SK-N-SH (cell line): ENCODE measurements at regions not wholly inside any gene's neighbourhood (a gene's known extent, or its start where the extent isn't known, plus 50 kb on each side); places are given as distances from the start of the nearest gene placed in this dataset.

ENCODE experiments used
- CTCF ChIA-PET: fragments of 300-600, 350-600 bp; formaldehyde crosslinking; extraction: SDS; loops from one replicate; lab custom pipeline; 2021; lab: Yijun Ruan, JAX
- POLR2A ChIA-PET: fragments of 350-600 bp; sonication (Branson Sonifier 250); formaldehyde crosslinking; extraction: SDS; loops from one replicate; lab custom pipeline; 2020; ENCODE audit warnings: antibody characterized with exemption, inconsistent platforms; lab: Yijun Ruan, JAX
- DNase-seq: peaks from one replicate; pipeline ENCODE4 v3.0.0; 2012
- H2AFZ ChIP-seq: fragments of 200-600 bp; sonication (generic); 2 replicates; pipeline ENCODE4 v1.8.1; 2016; ENCODE audit warnings: antibody characterized with exemption, mild to moderate bottlenecking, low read depth
- H3F3A ChIP-seq: fragments of 200-600 bp; sonication (generic); replicated peaks from 2 replicates; pipeline ENCODE3; 2016; ENCODE audit warnings: antibody characterized with exemption, mild to moderate bottlenecking; ENCODE audit not compliant: insufficient read depth
- H3K27ac ChIP-seq, 2 experiments: fragments of 200-500 bp in 1 of 2; fragments of 200-600 bp in 1 of 2; sonication (Bioruptor generic) in 1 of 2; sonication (generic), shearing (Covaris generic) in 1 of 2; 2 replicates each; pipeline versions ENCODE4 v1.5.1 to v1.6.1; 2014 to 2016; ENCODE audit warnings: low read depth in 2 of 2, inconsistent platforms in 1 of 2, low read length in 1 of 2, mild to moderate bottlenecking in 1 of 2, mixed read lengths in 1 of 2
- H3K27me3 ChIP-seq: fragments of 200-600 bp; sonication (generic), shearing (Covaris generic); 2 replicates; pipeline ENCODE4 v1.6.1; 2016; ENCODE audit warnings: mixed run types; ENCODE audit not compliant: insufficient read depth
- H3K36me3 ChIP-seq, 2 experiments: fragments of 200-500 bp in 1 of 2; fragments of 200-600 bp in 1 of 2; sonication (Bioruptor generic) in 1 of 2; sonication (generic) in 1 of 2; replicated peaks in 1 of 2; 2 replicates each; pipeline versions ENCODE3 to v1.5.1; 2014 to 2016; ENCODE audit warnings: low read length in 1 of 2, mild to moderate bottlenecking in 1 of 2; ENCODE audit not compliant: insufficient read depth in 2 of 2, control insufficient read depth in 1 of 2
- H3K4me1 ChIP-seq, 2 experiments: fragments of 200-500 bp in 1 of 2; fragments of 200-600 bp in 1 of 2; sonication (Bioruptor generic) in 1 of 2; sonication (generic), shearing (Covaris generic) in 1 of 2; 2 replicates each; pipeline versions ENCODE4 v1.5.1 to v1.6.1; 2014 to 2016; ENCODE audit warnings: low read depth in 1 of 2, low read length in 1 of 2, mixed run types in 1 of 2; ENCODE audit not compliant: insufficient read depth in 2 of 2, control insufficient read depth in 1 of 2
- H3K4me2 ChIP-seq: fragments of 200-600 bp; sonication (generic), shearing (Covaris generic); 2 replicates; pipeline ENCODE4 v1.6.1; 2017; ENCODE audit warnings: mixed run types
- H3K4me3 ChIP-seq, 2 experiments: fragments of 200-500 bp in 1 of 2; fragments of 200-600 bp in 1 of 2; sonication (Bioruptor generic) in 1 of 2; sonication (generic), shearing (Covaris generic) in 1 of 2; 2 replicates each; pipeline versions ENCODE4 v1.5.1 to v1.8.1; 2014 to 2016; ENCODE audit warnings: low read depth in 2 of 2, inconsistent platforms in 1 of 2, low read length in 1 of 2, mild to moderate bottlenecking in 1 of 2, mixed read lengths in 1 of 2, moderate library complexity in 1 of 2
- H3K79me2 ChIP-seq: fragments of 200-600 bp; sonication (generic); 2 replicates; pipeline ENCODE4 v1.8.1; 2017; ENCODE audit warnings: mild to moderate bottlenecking; ENCODE audit not compliant: insufficient read depth
- H3K9ac ChIP-seq: fragments of 200-600 bp; sonication (generic); 2 replicates; pipeline ENCODE4 v1.6.1; 2017; ENCODE audit warnings: mixed run types
- H3K9me2 ChIP-seq: fragments of 200-600 bp; sonication (generic); 2 replicates; pipeline ENCODE4 v1.6.1; 2017; ENCODE audit warnings: mixed run types
- H3K9me3 ChIP-seq: fragments of 200-600 bp; sonication (generic); 2 replicates; pipeline ENCODE4 v1.6.1; 2017; ENCODE audit warnings: mixed run types, mild to moderate bottlenecking, moderate library complexity
- H4K20me1 ChIP-seq: fragments of 200-600 bp; sonication (generic); 2 replicates; pipeline ENCODE4 v1.6.1; 2017; ENCODE audit warnings: mild to moderate bottlenecking, mixed run types; ENCODE audit not compliant: insufficient read depth
- ELF1 ChIP-seq: IDR thresholded peaks from 2 replicates; pipeline ENCODE4 v1.4.0; 2012
- EP300 ChIP-seq, 2 experiments: IDR thresholded peaks; 2 replicates each; pipeline versions ENCODE4 v1.4.0 to v1.6.1; 2012; ENCODE audit warnings: borderline replicate concordance in 1 of 2, low read depth in 1 of 2, low read length in 1 of 2
- FOSL2 ChIP-seq: IDR thresholded peaks from 2 replicates; pipeline ENCODE4 v1.4.0; 2012; ENCODE audit warnings: low read depth, mild to moderate bottlenecking, moderate library complexity, borderline replicate concordance
- GABPA ChIP-seq: IDR thresholded peaks from 2 replicates; pipeline ENCODE4 v1.4.0; 2012; ENCODE audit warnings: low read depth, mild to moderate bottlenecking
- JUND ChIP-seq: IDR thresholded peaks from 2 replicates; pipeline ENCODE4 v1.4.0; 2012
- NFIC ChIP-seq: IDR thresholded peaks from 2 replicates; pipeline ENCODE4 v1.4.0; 2012; ENCODE audit warnings: borderline replicate concordance
- NRF1 ChIP-seq: IDR thresholded peaks from 2 replicates; pipeline ENCODE4 v1.6.1; 2012; ENCODE audit warnings: low read depth, mild to moderate bottlenecking, low read length
- RCOR1 ChIP-seq: fragments of 150-350 bp; IDR thresholded peaks from 2 replicates; pipeline ENCODE4 v1.6.1; 2017; ENCODE audit warnings: antibody characterized with exemption, low read length
- RFX5 ChIP-seq: IDR thresholded peaks from 2 replicates; pipeline ENCODE4 v1.6.1; 2012; ENCODE audit warnings: mild to moderate bottlenecking, improper control_type of control experiment, low read length
- SIN3A ChIP-seq: IDR thresholded peaks from 2 replicates; pipeline ENCODE4 v1.6.1; 2012; ENCODE audit warnings: low read depth, mild to moderate bottlenecking, low read length, moderate library complexity, borderline replicate concordance
- TAF1 ChIP-seq: IDR thresholded peaks from 2 replicates; pipeline ENCODE4 v1.6.1; 2012; ENCODE audit warnings: low read depth, mild to moderate bottlenecking, low read length, moderate library complexity, borderline replicate concordance
- TCF12 ChIP-seq: IDR thresholded peaks from 2 replicates; pipeline ENCODE4 v1.4.0; 2012
- TEAD4 ChIP-seq: IDR thresholded peaks from 2 replicates; pipeline ENCODE4 v1.4.0; 2012; ENCODE audit warnings: mild to moderate bottlenecking, borderline replicate concordance; ENCODE audit not compliant: insufficient read depth
- WGBS: methylation state at CpG from one replicate; pipeline ENCODE4 v1.1.6; 2017; ENCODE audit warnings: low lambda C conversion rate; 5-methylcytosine and 5-hydroxymethylcytosine counted together
- TF ChIP-seq, protein P1 (sequence below): IDR thresholded peaks from 2 replicates; pipeline ENCODE4 v1.4.0; 2012; ENCODE audit warnings: low read depth
- TF ChIP-seq, protein P2 (sequence below): IDR thresholded peaks from 2 replicates; pipeline ENCODE4; 2012
- TF ChIP-seq, protein P3 (sequence below): IDR thresholded peaks from 2 replicates; pipeline ENCODE4 v1.6.1; 2012; ENCODE audit warnings: mild to moderate bottlenecking, low read depth, low read length, moderate library complexity

DNA sequence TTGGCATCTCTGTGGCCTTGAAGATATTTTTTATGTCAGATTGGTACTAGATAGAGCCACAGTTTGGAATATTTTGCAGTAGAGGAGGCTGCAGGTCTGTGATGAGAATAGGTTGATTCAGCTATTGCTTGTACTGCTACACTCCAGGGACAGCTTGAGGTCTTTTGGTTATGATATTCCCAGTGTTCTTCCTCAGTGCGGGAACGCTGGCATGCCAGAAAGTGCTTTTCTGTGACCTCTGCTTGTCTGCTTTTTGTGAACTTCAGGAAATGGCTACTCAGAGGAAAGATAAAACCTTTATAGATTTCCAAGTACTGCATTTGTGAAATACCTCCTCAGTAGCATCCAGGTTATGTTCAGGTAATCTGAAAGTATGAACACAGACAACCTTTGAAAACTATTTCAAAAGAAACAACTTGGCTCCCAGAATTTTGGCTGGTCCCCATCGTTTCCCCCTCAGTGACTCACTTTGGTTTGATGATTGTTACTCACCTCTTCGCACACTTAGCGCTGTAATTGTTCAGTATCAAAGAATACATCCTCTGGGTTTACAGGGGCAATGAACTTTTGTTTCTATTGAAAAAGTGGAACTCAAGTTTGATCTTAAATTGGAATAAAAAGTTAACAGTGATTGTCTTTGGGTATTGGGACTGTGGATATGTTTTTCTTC lies 191.4 kb downstream of the HIPK3 start:
- no peak for DNase-seq
- no peak overlapping the region for H3K4me3 ChIP-seq
- no peaks in the 10 kb centered on the region for H3K9me3 ChIP-seq
- peaks cover 65% of the 10 kb centered on the region for H3F3A ChIP-seq
- WGBS, result 67% methylated on average over 5 of the region's 5 CpGs
- POLR2A ChIA-PET, result no interaction called here
- peaks cover 9 to 63% of the 10 kb centered on the region in 2 experiments for H3K4me1 ChIP-seq
- no peak overlapping the region for H2AFZ ChIP-seq
- H4K20me1 ChIP-seq, result no peaks in the 10 kb centered on the region; the same call in 1 of the 2 replicates
- H3K9me2 ChIP-seq, result no peaks in the 10 kb centered on the region
- TF ChIP-seq NFIC, result 0 out of 2 replicates have a peak, but pooled peaks have one; percentile 12
- no peak for TF ChIP-seq SIN3A
- TF ChIP-seq FOSL2, result peak; percentile 21; the same call in 1 of the 2 replicates
- 0 out of 2 replicates have a peak, but pooled peaks have one; percentile 18 for TF ChIP-seq JUND
- CTCF ChIA-PET, result no interaction called here
- H3K36me3 ChIP-seq, result peaks cover 0 to 4% of the 10 kb centered on the region in 2 experiments
- 0 out of 2 replicates have a peak overlapping the region, but pooled peaks have one; percentile 29 for H3K4me2 ChIP-seq
- H3K27me3 ChIP-seq, result no peaks in the 10 kb centered on the region
- H3K27ac ChIP-seq, result peak overlapping the region; percentile 53 to 90; a peak in 3 of 4 replicates
- peaks cover 91% of the 10 kb centered on the region for H3K79me2 ChIP-seq
- no peak overlapping the region for H3K9ac ChIP-seq

DNA sequence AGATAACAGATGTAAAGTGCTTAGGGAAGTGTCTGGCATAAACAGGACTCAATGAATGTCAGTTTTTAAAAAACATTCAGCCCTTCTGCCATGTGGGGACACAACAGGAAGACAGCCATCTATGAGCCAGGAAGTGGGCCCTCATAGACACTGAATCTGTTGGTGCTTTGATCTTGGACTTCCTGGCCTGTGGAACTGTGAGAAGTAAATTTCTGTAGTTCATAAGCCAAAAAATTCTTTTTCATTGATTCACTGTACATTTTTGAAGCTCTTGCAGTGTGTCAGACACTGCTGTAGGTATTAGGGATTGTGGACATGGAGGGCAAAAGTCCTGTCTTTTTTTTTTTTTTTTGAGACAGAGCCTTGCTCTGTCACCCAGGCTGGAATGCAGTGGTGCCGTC lies 188.6 kb downstream of the HIPK3 start:
- no peak overlapping the region for H2AFZ ChIP-seq
- peaks cover 94% of the 10 kb centered on the region for H3K79me2 ChIP-seq
- no peaks in the 10 kb centered on the region for H3K9me3 ChIP-seq
- no peaks in the 10 kb centered on the region for H3K9me2 ChIP-seq
- H3K27me3 ChIP-seq, result no peaks in the 10 kb centered on the region
- no peaks in the 10 kb centered on the region for H3K36me3 ChIP-seq
- peak; percentile 54; the same call in 1 of the 2 replicates for TF ChIP-seq JUND
- peak; percentile 70 for TF ChIP-seq FOSL2
- no peak for TF ChIP-seq SIN3A
- no peak for TF ChIP-seq NRF1
- TF ChIP-seq TCF12, result peak; percentile 51
- 0 out of 2 replicates have a peak, but pooled peaks have one; percentile 20 for TF ChIP-seq NFIC
- no peak for TF ChIP-seq TAF1
- TF ChIP-seq, protein P1, sequence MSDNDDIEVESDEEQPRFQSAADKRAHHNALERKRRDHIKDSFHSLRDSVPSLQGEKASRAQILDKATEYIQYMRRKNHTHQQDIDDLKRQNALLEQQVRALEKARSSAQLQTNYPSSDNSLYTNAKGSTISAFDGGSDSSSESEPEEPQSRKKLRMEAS, result no peak; the same call in 1 of the 2 replicates
- TF ChIP-seq RFX5, result no peak
- peak; percentile 53; the same call in 1 of the 2 replicates for TF ChIP-seq TEAD4
- peak; percentile 56 for TF ChIP-seq ELF1
- TF ChIP-seq, protein P2, sequence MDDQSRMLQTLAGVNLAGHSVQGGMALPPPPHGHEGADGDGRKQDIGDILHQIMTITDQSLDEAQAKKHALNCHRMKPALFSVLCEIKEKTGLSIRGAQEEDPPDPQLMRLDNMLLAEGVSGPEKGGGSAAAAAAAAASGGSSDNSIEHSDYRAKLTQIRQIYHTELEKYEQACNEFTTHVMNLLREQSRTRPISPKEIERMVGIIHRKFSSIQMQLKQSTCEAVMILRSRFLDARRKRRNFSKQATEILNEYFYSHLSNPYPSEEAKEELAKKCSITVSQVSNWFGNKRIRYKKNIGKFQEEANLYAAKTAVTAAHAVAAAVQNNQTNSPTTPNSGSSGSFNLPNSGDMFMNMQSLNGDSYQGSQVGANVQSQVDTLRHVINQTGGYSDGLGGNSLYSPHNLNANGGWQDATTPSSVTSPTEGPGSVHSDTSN, result 0 out of 2 replicates have a peak, but pooled peaks have one; percentile 16
- TF ChIP-seq, protein P3, sequence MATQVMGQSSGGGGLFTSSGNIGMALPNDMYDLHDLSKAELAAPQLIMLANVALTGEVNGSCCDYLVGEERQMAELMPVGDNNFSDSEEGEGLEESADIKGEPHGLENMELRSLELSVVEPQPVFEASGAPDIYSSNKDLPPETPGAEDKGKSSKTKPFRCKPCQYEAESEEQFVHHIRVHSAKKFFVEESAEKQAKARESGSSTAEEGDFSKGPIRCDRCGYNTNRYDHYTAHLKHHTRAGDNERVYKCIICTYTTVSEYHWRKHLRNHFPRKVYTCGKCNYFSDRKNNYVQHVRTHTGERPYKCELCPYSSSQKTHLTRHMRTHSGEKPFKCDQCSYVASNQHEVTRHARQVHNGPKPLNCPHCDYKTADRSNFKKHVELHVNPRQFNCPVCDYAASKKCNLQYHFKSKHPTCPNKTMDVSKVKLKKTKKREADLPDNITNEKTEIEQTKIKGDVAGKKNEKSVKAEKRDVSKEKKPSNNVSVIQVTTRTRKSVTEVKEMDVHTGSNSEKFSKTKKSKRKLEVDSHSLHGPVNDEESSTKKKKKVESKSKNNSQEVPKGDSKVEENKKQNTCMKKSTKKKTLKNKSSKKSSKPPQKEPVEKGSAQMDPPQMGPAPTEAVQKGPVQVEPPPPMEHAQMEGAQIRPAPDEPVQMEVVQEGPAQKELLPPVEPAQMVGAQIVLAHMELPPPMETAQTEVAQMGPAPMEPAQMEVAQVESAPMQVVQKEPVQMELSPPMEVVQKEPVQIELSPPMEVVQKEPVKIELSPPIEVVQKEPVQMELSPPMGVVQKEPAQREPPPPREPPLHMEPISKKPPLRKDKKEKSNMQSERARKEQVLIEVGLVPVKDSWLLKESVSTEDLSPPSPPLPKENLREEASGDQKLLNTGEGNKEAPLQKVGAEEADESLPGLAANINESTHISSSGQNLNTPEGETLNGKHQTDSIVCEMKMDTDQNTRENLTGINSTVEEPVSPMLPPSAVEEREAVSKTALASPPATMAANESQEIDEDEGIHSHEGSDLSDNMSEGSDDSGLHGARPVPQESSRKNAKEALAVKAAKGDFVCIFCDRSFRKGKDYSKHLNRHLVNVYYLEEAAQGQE, result no peak
- 0 out of 2 replicates have a peak, but pooled peaks have one; percentile 44 for TF ChIP-seq GABPA
- TF ChIP-seq RCOR1, result no peak
- 0 out of 4 replicates have a peak, but pooled peaks of 1 of the 2 experiments have one; percentile 17 for TF ChIP-seq EP300 (IDR thresholded peaks at IDR 0.05; ENCODE audit: borderline replicate concordance in 1 of 2, low read depth in 1 of 2, low read length in 1 of 2)
- peaks cover 61% of the 10 kb centered on the region for H3F3A ChIP-seq
- peak overlapping the region; percentile 84 to 98; a peak in 3 of 4 replicates for H3K27ac ChIP-seq
- H4K20me1 ChIP-seq, result no peaks in the 10 kb centered on the region; the same call in 1 of the 2 replicates
- H3K4me1 ChIP-seq, result peaks cover 6 to 55% of the 10 kb centered on the region in 2 experiments
- H3K4me3 ChIP-seq, result peak overlapping the region in 1 of 2 experiments; percentile 9; a peak in 1 of 4 replicates
- peak overlapping the region; percentile 51; the same call in 1 of the 2 replicates for H3K9ac ChIP-seq
- ChIA-PET CTCF (no interaction called here), POLR2A (no interaction called here)
- H3K4me2 ChIP-seq, result peak overlapping the region; percentile 64
- no peak for DNase-seq
- 8% methylated on average over 1 of the region's 1 CpG for WGBS
